Hepatocyte (in vitro differentiated cells): ENCODE measurements at regions not wholly inside any gene's neighbourhood (a gene's known extent, or its start where the extent isn't known, plus 50 kb on each side); places are given as distances from the start of the nearest gene placed in this dataset.

Source experiments
- DNase-seq: peaks from one replicate; pipeline ENCODE4 v3.0.0-alpha.2; 2016; ENCODE audit warnings: low spot score
- H2AFZ ChIP-seq: fragments of 200-600 bp; sonication (generic); 2 replicates; pipeline ENCODE4 v1.6.0; 2016; ENCODE audit warnings: antibody characterized with exemption, mild to moderate bottlenecking
- H3K27ac ChIP-seq: fragments of 200-600 bp; sonication (generic); 2 replicates; pipeline ENCODE4 v1.5.1; 2016; ENCODE audit warnings: mild to moderate bottlenecking
- H3K27me3 ChIP-seq: fragments of 200-600 bp; sonication (generic); 2 replicates; pipeline ENCODE4 v1.6.1; 2016
- H3K36me3 ChIP-seq: fragments of 200-600 bp; sonication (generic); replicated peaks from 2 replicates; pipeline ENCODE4 v1.5.1; 2016; ENCODE audit warnings: low read depth; ENCODE audit not compliant: insufficient read depth
- H3K4me1 ChIP-seq: fragments of 200-600 bp; sonication (generic); 2 replicates; pipeline ENCODE4 v1.5.1; 2016; ENCODE audit warnings: mild to moderate bottlenecking, moderate library complexity; ENCODE audit not compliant: insufficient read depth
- H3K4me2 ChIP-seq: fragments of 200-600 bp; sonication (generic); 2 replicates; pipeline ENCODE4 v1.6.0; 2016
- H3K4me3 ChIP-seq: fragments of 200-600 bp; sonication (generic); 2 replicates; pipeline ENCODE4 v1.5.1; 2016; ENCODE audit warnings: mild to moderate bottlenecking
- H3K79me2 ChIP-seq: fragments of 200-600 bp; sonication (generic); 2 replicates; pipeline ENCODE4 v1.6.0; 2017; ENCODE audit warnings: mild to moderate bottlenecking
- H3K9me2 ChIP-seq: fragments of 200-600 bp; sonication (generic); replicated peaks from 2 replicates; pipeline ENCODE4 v1.6.0; 2017; ENCODE audit warnings: mild to moderate bottlenecking; ENCODE audit not compliant: insufficient read depth
- H3K9me3 ChIP-seq: fragments of 200-600 bp; sonication (generic); 2 replicates; pipeline ENCODE4 v1.5.1; 2016; ENCODE audit warnings: low read depth, mild to moderate bottlenecking
- H4K20me1 ChIP-seq: fragments of 200-600 bp; sonication (generic); 2 replicates; pipeline ENCODE4 v1.6.0; 2016; ENCODE audit warnings: mild to moderate bottlenecking; ENCODE audit not compliant: insufficient read depth, poor library complexity, severe bottlenecking
- CTCF ChIP-seq: fragments of 200-600 bp; sonication (generic); IDR thresholded peaks from 2 replicates; pipeline ENCODE4 v1.5.1; 2016; ENCODE audit warnings: antibody characterized with exemption, mild to moderate bottlenecking; ENCODE audit not compliant: poor library complexity
- EZH2 ChIP-seq: fragments of 200-600 bp; sonication (generic); IDR thresholded peaks from 2 replicates; pipeline ENCODE4 v1.6.1; 2016; ENCODE audit warnings: antibody characterized with exemption, mild to moderate bottlenecking, borderline replicate concordance
- EZH2phosphoT487 ChIP-seq: fragments of 200-600 bp; sonication (generic); IDR thresholded peaks from one replicate; pipeline ENCODE4 v1.6.1; 2018; ENCODE audit warnings: antibody characterized with exemption, mild to moderate bottlenecking, low read depth, moderate library complexity; ENCODE audit not compliant: unreplicated experiment, severe bottlenecking
- WGBS: methylation state at CpG from one replicate; pipeline ENCODE4 v1.1.6; 2016; ENCODE audit warnings: low lambda C conversion rate; ENCODE audit errors: missing lambda C conversion rate; 5-methylcytosine and 5-hydroxymethylcytosine counted together

GRCh38 chr6:105851113-105851580, 235.0 kb upstream of the PRDM1 start:
- no peaks in the 10 kb centered on the region for H3K9me2 ChIP-seq
- no peak overlapping the region for H2AFZ ChIP-seq
- H3K27ac ChIP-seq, result peak overlapping the region; percentile 10
- H3K36me3 ChIP-seq, result no peaks in the 10 kb centered on the region
- no peaks in the 10 kb centered on the region for H3K4me1 ChIP-seq
- TF ChIP-seq CTCF (no peak), EZH2phosphoT487 (no peak), EZH2 (no peak)
- no peaks in the 10 kb centered on the region for H4K20me1 ChIP-seq
- 30% methylated on average over 10 of the region's 10 CpGs for WGBS
- H3K27me3 ChIP-seq, result no peaks in the 10 kb centered on the region
- no peak overlapping the region for H3K4me3 ChIP-seq
- no peaks in the 10 kb centered on the region for H3K79me2 ChIP-seq
- no peaks in the 10 kb centered on the region for H3K9me3 ChIP-seq
- DNase-seq, result no peak
- H3K4me2 ChIP-seq, result no peak overlapping the region

- 86% methylated on average over 11 of the region's 11 CpGs for WGBS
- H2AFZ ChIP-seq, result no peak overlapping the region
- TF ChIP-seq EZH2 (no peak), EZH2phosphoT487 (no peak), CTCF (no peak)
- H4K20me1 ChIP-seq, result no peaks in the 10 kb centered on the region
- H3K79me2 ChIP-seq, result no peaks in the 10 kb centered on the region
- peak overlapping the region; percentile 10 for H3K27ac ChIP-seq
- no peak overlapping the region for H3K4me3 ChIP-seq
- no peak for DNase-seq
- no peak overlapping the region for H3K4me2 ChIP-seq
- no peaks in the 10 kb centered on the region for H3K36me3 ChIP-seq
- H3K9me2 ChIP-seq, result no peaks in the 10 kb centered on the region
- no peaks in the 10 kb centered on the region for H3K27me3 ChIP-seq
- H3K9me3 ChIP-seq, result no peaks in the 10 kb centered on the region
- no peaks in the 10 kb centered on the region for H3K4me1 ChIP-seq
Measured at GRCh38 chr6:105850261-105851112, 235.6 kb upstream of the PRDM1 start.

- H3K79me2 ChIP-seq, result no peaks in the 10 kb centered on the region
- no peaks in the 10 kb centered on the region for H3K27me3 ChIP-seq
- no peaks in the 10 kb centered on the region for H3K9me3 ChIP-seq
- no peak for DNase-seq
- no peak overlapping the region for H2AFZ ChIP-seq
- no peaks in the 10 kb centered on the region for H3K36me3 ChIP-seq
- no peak overlapping the region for H3K4me3 ChIP-seq
- H3K9me2 ChIP-seq, result no peaks in the 10 kb centered on the region
- WGBS, result 82% methylated on average over 6 of the region's 6 CpGs
- TF ChIP-seq EZH2phosphoT487 (no peak), EZH2 (no peak), CTCF (no peak)
- no peaks in the 10 kb centered on the region for H3K4me1 ChIP-seq
- no peaks in the 10 kb centered on the region for H4K20me1 ChIP-seq
- no peak overlapping the region for H3K27ac ChIP-seq
- no peak overlapping the region for H3K4me2 ChIP-seq
Measured at GRCh38 chr6:105849746-105850145, 236.4 kb upstream of the PRDM1 start.
